ENCODE measurements at regions not wholly inside any gene's neighbourhood (a gene's known extent, or its start where the extent isn't known, plus 50 kb on each side); places are given as distances from the start of the nearest gene placed in this dataset.

GRCh38 chr6:22437665-22438064, 131.7 kb upstream of the HDGFL1 start:
- no peak overlapping the region for H3K27ac ChIP-seq
- TF ChIP-seq ZFX (IDR thresholded peaks at IDR 0.05; ENCODE audit: borderline replicate concordance) (no peak), CTCF (IDR thresholded peaks at IDR 0.05) (no peak)

GRCh38 chr6:22442826-22443225, 126.5 kb upstream of the HDGFL1 start:
- no peak for TF ChIP-seq ZFX (IDR thresholded peaks at IDR 0.05; ENCODE audit: borderline replicate concordance)
- TF ChIP-seq CTCF (IDR thresholded peaks at IDR 0.05), result no peak
- H3K27ac ChIP-seq, result peak overlapping the region; percentile 15; the same call in 1 of the 2 replicates

- H3K27ac ChIP-seq, result no peak overlapping the region
- TF ChIP-seq ZFX (IDR thresholded peaks at IDR 0.05; ENCODE audit: borderline replicate concordance) (no peak), CTCF (IDR thresholded peaks at IDR 0.05) (no peak)
Measured at GRCh38 chr6:22444330-22444729, 125.0 kb upstream of the HDGFL1 start.

GRCh38 chr6:22445946-22446345, 123.4 kb upstream of the HDGFL1 start:
- TF ChIP-seq ZFX (IDR thresholded peaks at IDR 0.05; ENCODE audit: borderline replicate concordance), result no peak
- no peak for TF ChIP-seq CTCF (IDR thresholded peaks at IDR 0.05)
- H3K27ac ChIP-seq, result no peak overlapping the region

- H3K27ac ChIP-seq, result no peak overlapping the region
- TF ChIP-seq CTCF (IDR thresholded peaks at IDR 0.05) (no peak), ZFX (IDR thresholded peaks at IDR 0.05; ENCODE audit: borderline replicate concordance) (no peak)
Measured at GRCh38 chr6:22447249-22448196, 121.8 kb upstream of the HDGFL1 start.

GRCh38 chr6:22448291-22448711, 121.1 kb upstream of the HDGFL1 start:
- H3K27ac ChIP-seq, result no peak overlapping the region
- TF ChIP-seq CTCF (IDR thresholded peaks at IDR 0.05) (no peak), ZFX (IDR thresholded peaks at IDR 0.05; ENCODE audit: borderline replicate concordance) (no peak)

GRCh38 chr6:22451962-22452361, 117.4 kb upstream of the HDGFL1 start:
- TF ChIP-seq ZFX (IDR thresholded peaks at IDR 0.05; ENCODE audit: borderline replicate concordance) (no peak), CTCF (IDR thresholded peaks at IDR 0.05) (no peak)
- no peak overlapping the region for H3K27ac ChIP-seq
